ENCODE measurements at regions not wholly inside any gene's neighbourhood (a gene's known extent, or its start where the extent isn't known, plus 50 kb on each side); places are given as distances from the start of the nearest gene placed in this dataset.

GRCh38 chr2:48043131-48043700 lies 136.9 kb upstream of the FBXO11 start:
- TF ChIP-seq POLR2A (IDR thresholded peaks at IDR 0.05) = no peak
- no peak for TF ChIP-seq CTCF (IDR thresholded peaks at IDR 0.05)
